Stimulated activated CD8-positive, alpha-beta memory T cell treated with anti-CD3 and anti-CD28 coated beads, Interleukin-2, amount 100 ng/mL, for 48 hours (primary cell): ENCODE measurements at regions not wholly inside any gene's neighbourhood (a gene's known extent, or its start where the extent isn't known, plus 50 kb on each side); places are given as distances from the start of the nearest gene placed in this dataset.
A peak's percentile ranks its signal among the peaks of the same experiment; 100 is the strongest.

ENCODE experiments used
- DNase-seq, 2 donors: peaks; one replicate each; pipeline ENCODE4 v3.0.0-alpha.2; 2020; ENCODE audit warnings: low read depth in 2 of 2

DNA sequence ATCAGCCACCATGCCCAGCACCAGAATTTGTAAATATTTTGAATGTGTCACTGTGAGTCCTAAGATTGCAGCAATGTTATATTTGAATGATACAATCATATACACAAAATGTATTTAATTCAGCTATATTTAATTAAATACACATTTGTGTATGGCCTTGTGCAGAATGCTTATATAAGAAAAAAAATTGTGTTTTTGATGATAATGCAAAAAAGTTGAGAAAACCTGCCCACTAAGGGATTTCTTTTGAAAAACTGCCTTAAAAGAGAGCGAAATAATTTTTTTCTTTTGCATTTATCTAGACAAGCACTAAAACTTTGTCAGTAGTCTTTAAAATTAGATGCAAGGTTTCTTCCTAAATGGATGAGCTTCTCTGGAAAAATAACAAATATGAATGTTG, 68.1 kb upstream of the OTUD4 start:
- no peak for DNase-seq

DNA sequence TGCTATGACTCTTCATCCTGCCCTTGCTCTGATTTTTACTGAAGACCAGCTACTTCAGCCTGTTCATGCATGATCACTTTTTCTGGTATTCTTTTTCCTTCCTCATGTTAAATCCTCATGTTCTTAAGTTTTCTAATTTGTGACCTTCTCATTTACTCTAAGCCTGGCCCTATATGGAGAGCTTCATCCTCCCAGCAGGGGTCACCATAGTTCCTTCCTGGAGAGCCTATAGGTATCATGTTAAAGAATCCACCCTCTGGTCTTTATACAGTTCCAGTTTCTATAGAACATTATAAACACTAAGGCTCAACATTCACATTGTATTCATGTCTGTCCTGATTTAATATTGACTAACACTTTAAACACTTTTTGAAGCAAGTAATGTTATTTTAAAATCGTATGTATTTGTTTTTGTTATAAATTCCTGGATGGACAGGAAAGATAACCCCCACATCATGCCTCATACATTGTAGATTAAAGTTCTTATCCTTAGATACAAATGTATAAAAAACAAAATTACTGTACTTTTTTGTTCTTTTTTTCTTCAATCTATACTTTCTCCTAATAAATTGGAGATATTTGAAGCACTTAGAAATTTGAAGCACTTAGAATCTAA, 53.8 kb upstream of the OTUD4 start:
- peak; percentile 5 to 18 for DNase-seq

DNA sequence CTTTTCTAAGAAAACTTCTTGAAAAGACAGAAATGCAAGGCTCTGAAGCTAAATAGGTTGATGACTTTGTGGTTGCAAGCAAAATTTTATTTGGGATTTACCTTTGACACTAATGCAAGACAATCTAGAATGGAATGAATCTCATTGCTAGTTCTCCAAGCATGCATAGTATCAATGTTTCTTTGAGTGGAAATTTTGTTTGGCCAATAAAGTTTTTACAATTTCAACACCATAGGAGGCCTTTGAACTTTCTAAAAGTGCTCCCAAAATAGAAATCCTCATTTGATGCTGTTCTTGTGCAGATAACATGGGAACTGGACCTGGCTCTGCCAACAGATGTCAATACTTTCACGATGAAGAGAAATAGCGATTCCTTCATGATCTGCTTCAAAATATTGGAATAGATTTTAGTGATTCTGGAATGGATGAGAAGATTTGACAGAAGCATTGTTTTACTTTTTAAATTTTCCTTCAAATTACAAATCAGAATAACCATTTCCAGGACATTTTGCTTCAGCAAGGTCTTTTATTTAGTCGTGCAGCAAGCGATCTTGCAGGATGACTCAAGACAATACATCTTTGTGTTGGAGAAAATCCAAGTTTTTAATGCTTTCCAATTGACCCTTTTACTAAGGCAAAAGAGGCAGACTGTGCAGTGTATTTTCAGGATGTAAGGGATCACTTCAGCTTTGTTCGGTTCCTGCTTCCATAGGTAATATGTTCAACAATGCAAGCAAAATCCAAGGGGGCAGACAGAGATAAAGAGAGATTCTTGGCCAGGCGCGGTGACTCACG, 51.7 kb upstream of the OTUD4 start:
- DNase-seq: no peak

DNA sequence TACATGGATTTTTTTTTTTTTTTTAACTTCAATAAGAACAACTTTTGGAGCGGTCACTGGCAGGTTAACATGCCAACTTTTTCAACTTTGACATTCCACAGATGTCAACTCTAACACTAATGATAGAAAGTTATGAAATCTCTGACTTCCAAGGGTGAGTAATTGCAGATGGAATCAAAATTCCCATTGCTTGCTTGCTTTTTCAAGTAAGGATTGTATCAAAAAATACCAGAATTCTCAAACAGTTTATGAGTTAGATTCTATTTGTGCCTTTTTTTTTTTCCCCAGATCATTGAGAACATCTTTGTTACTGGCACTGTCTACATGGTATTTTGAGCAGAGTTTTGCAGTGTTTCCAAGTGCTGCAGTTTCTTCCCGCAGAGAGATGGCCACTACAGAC, 50.3 kb upstream of the OTUD4 start:
- no peak for DNase-seq
